Ascending aorta (tissue), 2 donors: ENCODE measurements at regions not wholly inside any gene's neighbourhood (a gene's known extent, or its start where the extent isn't known, plus 50 kb on each side); places are given as distances from the start of the nearest gene placed in this dataset.

Experiments
- DNase-seq, 2 donors: peaks; one replicate each; pipeline ENCODE4 v3.0.0-alpha.2; 2019; ENCODE audit warnings: low spot score in 2 of 2
- H3K27ac ChIP-seq, 2 donors: fragments of 200-600 bp; sonication (generic); one replicate each; pipeline ENCODE4 v1.5.1; 2016 to 2017; ENCODE audit warnings: mild to moderate bottlenecking in 1 of 2
- H3K27me3 ChIP-seq: fragments of 200-600 bp; sonication (generic); one replicate; pipeline ENCODE4 v1.5.1; 2017
- H3K36me3 ChIP-seq, 2 donors: fragments of 200-600 bp; sonication (generic); one replicate each; pipeline ENCODE4 v1.5.1; 2016
- H3K4me1 ChIP-seq, 2 donors: fragments of 200-600 bp; sonication (generic); one replicate each; pipeline ENCODE4 v1.5.1; 2016 to 2017; ENCODE audit warnings: mild to moderate bottlenecking in 1 of 2
- H3K4me3 ChIP-seq, 2 donors: fragments of 200-600 bp; sonication (generic); one replicate each; pipeline ENCODE4 v1.5.1; 2016 to 2017; ENCODE audit warnings: mild to moderate bottlenecking in 1 of 2
- H3K9me3 ChIP-seq, 2 donors: fragments of 200-600 bp; sonication (generic); one replicate each; pipeline ENCODE4 v1.5.1; 2016
- intact Hi-C: fragments of 100-400 bp; cut with DNase I; formaldehyde crosslinking; loops from one replicate; pipeline ENCODE4 v1.15.1; 2023
- TF ChIP-seq, protein P1 (sequence below), 3 experiments: fragments of 200-600 bp in 2 of 3; fragments of 450-650 bp in 1 of 3; sonication (generic) in 2 of 3; IDR thresholded peaks; one replicate each; pipeline ENCODE4 v1.5.1; 2016 to 2019; ENCODE audit warnings: antibody characterized with exemption in 3 of 3, mild to moderate bottlenecking in 1 of 3, moderate library complexity in 1 of 3

- H3K36me3 ChIP-seq = no peaks in the 10 kb centered on the region
- no peak for DNase-seq
- no peaks in the 10 kb centered on the region for H3K9me3 ChIP-seq
- H3K27me3 ChIP-seq = no peaks in the 10 kb centered on the region
- intact Hi-C loops = no loop called here
- no peak overlapping the region for H3K27ac ChIP-seq
- H3K4me3 ChIP-seq = no peak overlapping the region
- H3K4me1 ChIP-seq = peaks cover 0 to 2% of the 10 kb centered on the region in 2 donors
- TF ChIP-seq, protein P1, sequence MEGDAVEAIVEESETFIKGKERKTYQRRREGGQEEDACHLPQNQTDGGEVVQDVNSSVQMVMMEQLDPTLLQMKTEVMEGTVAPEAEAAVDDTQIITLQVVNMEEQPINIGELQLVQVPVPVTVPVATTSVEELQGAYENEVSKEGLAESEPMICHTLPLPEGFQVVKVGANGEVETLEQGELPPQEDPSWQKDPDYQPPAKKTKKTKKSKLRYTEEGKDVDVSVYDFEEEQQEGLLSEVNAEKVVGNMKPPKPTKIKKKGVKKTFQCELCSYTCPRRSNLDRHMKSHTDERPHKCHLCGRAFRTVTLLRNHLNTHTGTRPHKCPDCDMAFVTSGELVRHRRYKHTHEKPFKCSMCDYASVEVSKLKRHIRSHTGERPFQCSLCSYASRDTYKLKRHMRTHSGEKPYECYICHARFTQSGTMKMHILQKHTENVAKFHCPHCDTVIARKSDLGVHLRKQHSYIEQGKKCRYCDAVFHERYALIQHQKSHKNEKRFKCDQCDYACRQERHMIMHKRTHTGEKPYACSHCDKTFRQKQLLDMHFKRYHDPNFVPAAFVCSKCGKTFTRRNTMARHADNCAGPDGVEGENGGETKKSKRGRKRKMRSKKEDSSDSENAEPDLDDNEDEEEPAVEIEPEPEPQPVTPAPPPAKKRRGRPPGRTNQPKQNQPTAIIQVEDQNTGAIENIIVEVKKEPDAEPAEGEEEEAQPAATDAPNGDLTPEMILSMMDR (IDR thresholded peaks at IDR 0.05) = no peak
Measured at GRCh38 chr19:32219881-32220472, 125.4 kb upstream of the ZNF507 start.

DNA sequence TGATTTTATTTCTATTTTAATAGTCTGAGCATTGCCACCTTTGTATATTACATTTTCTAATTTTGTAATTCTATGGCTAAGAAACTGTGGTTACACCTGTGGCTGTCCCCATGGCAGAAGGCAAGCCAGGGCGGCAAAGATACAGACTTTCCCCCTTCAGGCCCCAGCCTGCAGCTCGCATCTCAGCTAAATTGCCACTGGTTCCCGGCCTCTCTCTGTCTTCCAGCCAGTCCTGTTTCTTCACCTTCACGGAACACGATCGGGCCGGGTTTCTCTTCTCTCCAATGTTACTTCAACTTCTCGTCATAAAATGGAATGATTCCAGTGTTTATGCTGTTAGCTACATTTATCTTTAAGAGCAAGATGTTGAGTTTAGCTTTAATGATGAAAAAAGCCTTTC is 124.5 kb upstream of the ZNF507 start:
- TF ChIP-seq, protein P1 (IDR thresholded peaks at IDR 0.05) = no peak
- Histone ChIP-seq H3K4me1 (peaks cover 0 to 2% of the 10 kb centered on the region in 2 donors), H3K27me3 (no peaks in the 10 kb centered on the region), H3K36me3 (no peaks in the 10 kb centered on the region), H3K4me3 (no peak overlapping the region), H3K9me3 (no peaks in the 10 kb centered on the region), H3K27ac (no peak overlapping the region)
- intact Hi-C loops = no loop called here
- no peak for DNase-seq

DNA sequence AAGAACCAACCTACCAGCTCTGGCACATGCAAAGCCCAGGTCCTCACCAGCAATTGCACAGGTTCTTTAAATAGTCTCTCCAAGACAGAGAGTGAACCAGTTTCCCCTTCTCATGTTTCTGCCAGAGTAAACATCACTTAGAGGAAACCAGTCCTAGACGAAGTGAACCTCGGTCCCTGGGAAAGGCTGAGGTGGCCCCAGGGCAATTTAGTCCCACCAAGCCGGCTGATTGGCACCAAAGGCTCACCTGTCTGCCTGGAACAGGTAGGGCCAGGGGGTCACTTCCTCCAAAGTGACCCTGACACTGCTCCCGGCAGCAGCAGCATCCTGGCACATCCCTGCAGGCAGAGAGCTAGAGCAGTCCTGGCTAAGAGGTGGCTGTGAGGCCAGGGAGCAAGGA is 122.9 kb upstream of the ZNF507 start:
- Histone ChIP-seq H3K36me3 (no peaks in the 10 kb centered on the region), H3K9me3 (no peaks in the 10 kb centered on the region), H3K4me1 (peaks cover 0 to 2% of the 10 kb centered on the region in 2 donors), H3K27me3 (no peaks in the 10 kb centered on the region), H3K4me3 (no peak overlapping the region), H3K27ac (no peak overlapping the region)
- intact Hi-C loops = no loop called here
- TF ChIP-seq, protein P1 (IDR thresholded peaks at IDR 0.05) = no peak
- DNase-seq = no peak

GRCh38 chr19:32223106-32223505 is 122.3 kb upstream of the ZNF507 start:
- H3K27me3 ChIP-seq = no peaks in the 10 kb centered on the region
- no peak for DNase-seq
- TF ChIP-seq, protein P1 (IDR thresholded peaks at IDR 0.05) = no peak
- intact Hi-C loops = no loop called here
- H3K4me3 ChIP-seq = no peak overlapping the region
- no peaks in the 10 kb centered on the region for H3K9me3 ChIP-seq
- no peak overlapping the region for H3K27ac ChIP-seq
- H3K36me3 ChIP-seq = no peaks in the 10 kb centered on the region
- H3K4me1 ChIP-seq = peaks cover 0 to 2% of the 10 kb centered on the region in 2 donors

DNA sequence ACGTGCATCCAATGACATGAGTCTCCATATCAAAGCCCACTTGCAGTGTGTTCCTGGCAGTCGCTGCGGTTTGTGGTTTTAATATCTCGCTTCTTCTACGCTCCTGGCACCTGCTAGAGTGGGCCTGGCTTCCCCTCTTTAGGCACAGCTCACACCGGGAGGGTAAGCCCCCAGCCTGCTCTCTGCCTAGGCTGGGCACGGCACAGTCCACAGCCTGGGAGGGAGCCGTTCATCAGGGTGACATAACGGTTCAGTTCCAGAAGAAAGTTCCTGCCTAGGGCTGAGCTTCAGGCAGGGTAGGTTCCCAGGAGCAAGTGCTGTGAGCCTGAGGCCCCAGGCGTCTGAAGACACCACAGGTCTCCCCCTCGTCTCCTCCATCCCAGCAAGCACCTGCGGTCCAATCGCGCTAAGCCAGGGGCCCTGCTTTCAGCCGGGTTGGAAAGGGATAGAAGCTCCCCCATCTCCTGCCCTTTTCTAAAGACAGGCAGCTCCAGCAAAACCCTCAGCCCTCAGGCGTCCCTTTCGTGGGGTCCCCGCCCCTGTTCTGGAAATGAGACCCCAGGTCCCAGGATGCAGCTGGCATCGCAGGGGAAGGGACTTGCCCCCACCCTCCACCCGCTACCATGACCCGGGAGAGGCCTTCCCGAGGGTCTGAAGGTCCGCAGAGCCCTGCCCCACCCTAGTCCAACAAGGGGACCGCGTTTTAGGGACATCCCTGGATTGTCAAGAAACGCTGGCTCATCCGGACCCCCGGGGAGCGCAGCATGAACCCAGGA is 121.6 kb upstream of the ZNF507 start:
- Histone ChIP-seq H3K36me3 (no peaks in the 10 kb centered on the region), H3K27ac (no peak overlapping the region), H3K4me3 (no peak overlapping the region), H3K9me3 (no peaks in the 10 kb centered on the region), H3K27me3 (no peaks in the 10 kb centered on the region), H3K4me1 (peaks cover 0 to 2% of the 10 kb centered on the region in 2 donors)
- intact Hi-C loops = loop anchor here (2.0 kb wide), 2 partner anchors 1539 to 1557 kb away; no protein-coding TSS in a partner anchor
- DNase-seq = no peak
- TF ChIP-seq, protein P1 (IDR thresholded peaks at IDR 0.05) = no peak
